HG02885 (cell line): ENCODE measurements at regions not wholly inside any gene's neighbourhood (a gene's known extent, or its start where the extent isn't known, plus 50 kb on each side); places are given as distances from the start of the nearest gene placed in this dataset.

Source experiments
- ATAC-seq: cut with Tn5 transposase; IDR thresholded peaks from one replicate; pipeline ENCODE4 v1.9.1; 2021; ENCODE audit warnings: mild to moderate bottlenecking; ENCODE audit not compliant: unreplicated experiment, poor library complexity

DNA sequence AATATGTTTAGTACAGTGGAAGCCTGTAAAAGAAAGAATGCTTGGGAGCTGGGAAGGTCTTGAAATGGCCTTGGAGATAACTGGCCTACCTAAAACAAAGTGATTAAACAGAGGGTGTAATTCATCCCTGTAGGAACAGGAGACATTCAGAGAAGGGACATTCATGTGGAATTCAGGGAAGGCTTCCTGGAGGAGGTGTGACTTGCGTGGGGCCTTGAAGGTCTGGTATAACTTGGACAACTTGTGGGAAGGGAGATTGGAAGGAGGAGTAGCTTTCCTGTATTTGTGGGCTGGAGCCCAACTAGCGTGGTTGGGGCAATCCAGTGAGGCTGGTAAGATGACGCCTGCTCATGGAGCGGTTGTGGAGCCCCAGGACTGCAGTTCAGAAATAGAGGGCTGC lies 156.4 kb downstream of the AACS start:
- no peak for ATAC-seq

DNA sequence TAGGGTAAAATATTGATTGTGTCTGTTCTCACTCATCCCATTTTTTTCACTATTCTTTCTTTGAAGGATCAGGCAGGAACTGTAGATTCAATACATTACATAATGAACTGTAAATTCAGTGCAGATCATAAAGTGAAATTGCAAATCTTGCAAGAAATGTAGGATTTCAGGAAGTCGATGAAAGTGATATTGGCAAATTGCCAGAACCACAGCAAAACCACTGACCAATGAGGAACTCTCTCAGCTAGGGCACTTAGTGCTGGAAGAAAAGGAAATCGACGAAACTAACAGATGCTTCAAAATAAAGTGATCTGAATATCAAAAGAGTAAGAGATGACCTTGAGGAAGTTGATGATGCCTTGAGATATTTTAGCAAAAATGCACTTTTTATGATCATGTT lies 157.6 kb downstream of the AACS start:
- ATAC-seq = no peak

DNA sequence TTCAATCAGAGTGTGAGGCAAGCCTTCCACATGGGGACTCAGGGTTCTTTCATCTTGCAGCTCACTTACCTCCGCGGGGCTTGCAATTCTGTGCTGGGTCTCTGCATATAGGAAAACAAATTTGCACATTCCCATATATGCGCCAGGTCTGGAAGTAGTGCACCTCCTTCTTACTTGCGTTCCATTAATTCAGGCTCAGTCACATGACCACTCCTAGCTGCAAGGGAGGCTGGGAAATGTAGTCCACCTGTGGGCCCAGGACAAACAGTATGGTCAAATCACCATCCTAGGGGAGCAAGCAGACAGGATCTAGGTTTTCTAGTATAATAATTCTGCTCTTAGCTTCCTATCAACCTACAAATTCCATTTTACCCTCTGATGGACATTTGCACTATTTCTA lies 160.4 kb downstream of the AACS start:
- ATAC-seq = no peak

DNA sequence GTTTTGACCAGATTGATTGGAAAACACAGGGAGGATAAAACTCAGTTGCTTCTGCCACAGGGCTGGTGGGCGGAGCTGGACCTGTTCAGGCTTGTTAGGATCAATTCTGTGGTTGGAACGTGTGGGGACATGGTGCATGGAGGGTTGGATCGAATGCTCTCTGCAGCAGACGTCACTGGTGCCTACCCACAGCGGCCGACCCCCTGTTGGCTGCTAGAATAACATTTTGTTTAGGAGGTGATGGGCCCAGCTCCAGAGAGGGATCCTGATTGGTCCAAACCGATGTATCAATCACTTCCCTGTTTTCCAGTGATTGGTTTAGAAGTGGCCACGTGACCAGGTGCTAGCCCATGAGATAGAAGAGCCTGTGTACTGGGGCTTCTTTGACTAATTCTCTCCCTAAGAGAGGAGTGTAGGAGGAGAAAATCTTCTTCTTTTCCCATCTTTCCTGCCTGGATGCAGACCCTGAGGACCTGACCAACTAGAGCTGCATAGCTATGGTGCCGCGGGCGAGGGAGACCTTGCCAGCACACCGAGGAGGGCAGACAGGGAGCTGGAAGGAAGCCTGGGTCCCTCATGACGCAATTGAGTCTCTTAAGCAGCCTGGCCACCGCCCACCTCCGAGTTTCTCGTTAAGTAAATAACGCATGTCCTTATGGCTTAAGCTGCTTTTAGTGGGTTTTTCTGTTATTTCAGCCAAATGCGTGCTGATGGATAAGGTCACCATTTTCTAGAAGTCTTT lies 163.5 kb downstream of the AACS start:
- ATAC-seq = no peak

DNA sequence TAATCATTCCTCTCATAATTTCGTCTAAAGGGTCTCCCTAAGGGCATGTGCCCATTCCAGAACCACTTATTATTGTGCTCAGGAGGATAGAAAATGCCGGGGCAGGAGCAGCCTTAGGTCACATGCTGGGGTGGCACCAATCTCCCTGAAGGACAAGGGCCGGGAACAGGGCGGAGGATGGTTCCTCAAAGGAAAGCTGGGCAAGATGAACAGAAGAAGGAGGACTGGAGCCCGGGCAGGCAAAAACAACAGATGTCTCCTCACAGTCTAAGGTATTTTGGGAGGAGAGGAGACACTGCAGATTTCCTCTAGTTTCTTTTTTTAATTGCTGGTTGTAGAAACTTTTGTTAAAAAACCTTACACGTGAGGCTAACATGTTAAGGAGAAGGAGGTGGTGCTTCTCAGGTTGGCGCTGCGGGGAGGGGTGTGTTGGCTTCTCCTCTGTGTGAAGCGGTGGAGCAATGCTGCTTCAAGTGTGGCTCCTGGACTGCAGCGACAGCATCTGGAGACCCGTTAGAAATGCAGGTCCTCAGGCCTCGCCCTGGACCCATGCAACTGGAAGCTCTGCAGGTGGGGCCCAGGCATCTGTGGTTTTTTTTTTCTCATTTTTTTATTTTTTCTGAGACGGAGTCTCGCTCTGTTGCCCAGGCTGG lies 164.8 kb downstream of the AACS start:
- ATAC-seq = no peak

DNA sequence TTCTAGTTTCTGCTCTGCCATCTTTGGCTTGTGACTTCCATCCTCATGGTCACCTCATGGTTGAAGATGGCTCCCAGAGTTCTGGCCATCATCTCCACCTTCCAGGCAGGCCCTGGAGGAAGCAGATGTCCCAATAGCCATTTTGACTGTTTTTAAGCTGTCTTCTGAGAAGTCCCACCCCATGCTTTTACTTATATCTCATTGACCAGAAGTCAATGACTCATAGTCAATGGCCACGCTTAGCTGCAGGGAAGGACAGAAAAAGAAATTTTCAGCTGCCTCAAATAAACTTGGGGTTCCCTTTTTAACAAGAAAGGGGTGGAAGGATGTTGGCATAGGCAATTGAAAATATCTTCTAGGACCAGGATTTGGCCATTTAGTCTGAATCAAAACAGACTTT lies 168.1 kb downstream of the AACS start:
- no peak for ATAC-seq

DNA sequence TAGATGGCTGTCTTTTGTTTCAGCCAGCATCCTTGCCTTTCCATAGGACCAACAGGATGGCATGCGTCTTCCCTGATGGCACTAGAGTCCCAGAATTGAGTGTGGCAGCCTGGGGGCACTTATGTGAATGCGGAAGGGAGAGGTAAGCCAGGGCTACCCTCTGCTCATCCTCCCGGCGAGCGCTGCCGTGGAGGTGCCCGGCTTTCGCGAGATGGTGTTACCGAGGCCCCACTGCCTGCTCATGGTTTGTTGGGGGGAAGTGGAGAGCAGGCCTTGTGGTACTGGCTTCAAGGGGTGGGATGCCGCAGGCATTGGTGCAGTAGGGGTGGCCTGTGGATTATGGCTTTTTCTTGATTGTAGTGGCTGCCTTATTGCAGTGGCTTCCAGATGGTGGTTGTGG lies 174.3 kb downstream of the AACS start:
- ATAC-seq = no peak

DNA sequence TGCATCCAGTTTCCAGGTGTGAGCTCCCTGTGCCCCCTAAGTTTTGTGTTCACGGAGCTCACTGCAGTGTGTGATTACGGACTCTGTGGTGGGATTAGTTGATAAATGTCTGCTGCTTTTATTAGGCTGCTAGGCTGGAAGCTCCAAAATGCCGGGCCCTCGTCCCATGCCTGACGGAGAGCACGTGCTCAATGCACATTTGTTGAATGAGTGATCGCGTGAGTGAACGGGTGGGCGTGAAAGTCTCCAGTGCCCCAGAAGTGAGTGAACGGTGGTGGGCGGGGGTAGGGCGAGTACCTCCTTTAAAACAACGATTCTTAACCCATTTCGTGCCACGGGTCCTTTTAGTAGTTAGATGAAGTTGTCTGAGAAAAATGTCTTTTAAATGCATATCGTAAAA lies 175.5 kb downstream of the AACS start:
- ATAC-seq = no peak

DNA sequence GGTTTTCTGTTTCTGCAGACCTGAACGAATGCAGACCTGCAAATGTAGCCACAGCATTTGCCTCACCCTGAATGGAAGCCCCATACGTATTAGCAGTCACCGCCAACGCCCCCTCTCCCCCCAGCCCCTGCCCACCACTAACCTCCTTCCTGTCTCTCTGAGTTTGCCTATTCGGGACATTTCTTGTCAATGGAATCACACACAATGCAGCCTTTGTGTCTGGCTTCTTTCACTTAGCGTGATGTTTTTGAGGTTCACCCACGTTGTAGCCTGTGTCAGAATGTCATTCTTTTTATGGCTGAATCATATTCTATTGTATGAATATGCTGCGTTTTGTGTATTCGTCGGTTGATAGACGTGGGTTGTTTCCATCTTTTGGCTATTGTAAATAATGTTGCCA lies 178.6 kb downstream of the AACS start:
- no peak for ATAC-seq

DNA sequence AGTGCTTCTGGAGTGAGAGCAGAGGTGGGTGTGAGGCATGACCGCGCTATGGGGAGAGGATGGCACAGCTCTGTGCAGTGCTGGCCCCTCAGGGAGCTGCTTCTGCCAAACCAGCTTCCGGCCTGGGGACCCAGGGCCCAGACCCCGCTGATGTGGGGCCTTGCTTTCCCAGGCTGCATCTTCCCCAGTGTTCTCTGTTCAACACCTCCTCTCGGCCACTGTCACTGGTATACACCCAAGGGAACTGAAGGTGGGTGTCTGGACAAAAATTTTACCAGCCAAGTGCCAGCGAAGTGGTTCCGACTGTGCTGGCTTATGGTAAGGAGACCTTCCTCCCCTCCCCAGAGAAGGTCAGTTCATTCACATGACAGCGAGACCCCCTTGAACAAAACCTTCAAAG lies 179.1 kb downstream of the AACS start:
- no peak for ATAC-seq

DNA sequence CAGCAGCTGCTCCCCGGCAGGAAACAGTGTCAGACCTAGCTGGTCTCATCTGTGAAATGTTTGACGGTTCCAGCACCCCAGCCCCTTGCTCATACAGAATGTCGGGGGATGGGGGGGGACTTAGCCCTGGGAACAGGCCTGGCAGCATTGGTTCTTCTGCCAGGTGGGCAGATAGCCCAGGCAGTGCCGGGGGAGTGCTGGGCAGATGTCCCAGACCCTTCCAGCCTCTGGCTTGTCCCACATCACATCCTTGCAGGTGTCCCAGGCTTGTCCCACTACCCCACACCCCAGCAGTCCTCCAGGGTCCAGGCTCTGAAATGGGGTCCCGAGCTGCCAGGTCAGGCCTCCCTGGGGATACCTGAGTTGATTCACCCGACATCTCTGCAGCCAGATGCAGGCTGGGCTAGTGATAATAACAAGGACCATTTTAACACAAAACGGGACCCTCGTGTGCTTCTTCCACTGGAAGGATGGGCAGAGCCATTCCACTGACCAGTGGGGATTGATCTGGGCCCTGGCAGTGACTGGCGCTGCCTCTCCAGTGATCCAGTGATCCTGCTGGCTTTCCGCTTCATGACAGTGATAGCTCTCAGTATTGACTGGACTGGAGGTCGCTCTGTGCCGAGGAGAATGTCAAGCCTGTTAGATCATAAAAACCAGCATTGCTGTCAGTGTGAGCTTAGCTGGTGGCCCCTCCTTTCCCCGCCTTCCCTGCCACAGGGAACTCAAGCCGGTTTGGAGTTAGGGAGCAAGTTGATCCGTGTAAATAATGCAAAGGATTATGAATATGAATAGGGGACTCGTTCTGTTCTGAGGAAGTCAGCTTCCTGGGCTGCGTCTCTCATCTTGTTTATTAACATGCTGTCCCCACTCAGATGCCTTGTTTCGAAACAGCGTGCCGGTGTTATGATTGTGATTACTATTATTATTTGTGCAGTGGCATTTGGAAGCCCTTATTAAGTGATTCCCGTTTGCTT lies 180.6 kb downstream of the AACS start:
- no peak for ATAC-seq

DNA sequence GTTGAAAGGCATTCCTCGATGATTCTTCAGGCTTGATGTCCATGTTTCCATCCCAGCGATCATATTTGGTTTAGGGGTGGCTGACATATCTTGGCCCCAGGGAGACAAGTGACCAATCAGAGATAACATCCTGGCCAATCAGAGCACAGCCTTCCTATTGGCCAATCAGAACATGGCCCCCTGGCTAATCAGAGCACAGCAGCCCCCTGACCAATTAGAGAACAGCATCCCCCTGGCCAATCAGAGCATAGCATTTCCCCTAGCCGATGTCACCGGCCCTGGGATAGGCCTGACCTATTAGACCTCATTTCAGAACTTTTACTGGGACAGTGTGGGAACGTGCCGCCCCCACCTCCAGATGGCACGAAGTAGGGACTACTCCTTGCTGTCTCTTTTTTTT lies 182.2 kb downstream of the AACS start:
- ATAC-seq = no peak

DNA sequence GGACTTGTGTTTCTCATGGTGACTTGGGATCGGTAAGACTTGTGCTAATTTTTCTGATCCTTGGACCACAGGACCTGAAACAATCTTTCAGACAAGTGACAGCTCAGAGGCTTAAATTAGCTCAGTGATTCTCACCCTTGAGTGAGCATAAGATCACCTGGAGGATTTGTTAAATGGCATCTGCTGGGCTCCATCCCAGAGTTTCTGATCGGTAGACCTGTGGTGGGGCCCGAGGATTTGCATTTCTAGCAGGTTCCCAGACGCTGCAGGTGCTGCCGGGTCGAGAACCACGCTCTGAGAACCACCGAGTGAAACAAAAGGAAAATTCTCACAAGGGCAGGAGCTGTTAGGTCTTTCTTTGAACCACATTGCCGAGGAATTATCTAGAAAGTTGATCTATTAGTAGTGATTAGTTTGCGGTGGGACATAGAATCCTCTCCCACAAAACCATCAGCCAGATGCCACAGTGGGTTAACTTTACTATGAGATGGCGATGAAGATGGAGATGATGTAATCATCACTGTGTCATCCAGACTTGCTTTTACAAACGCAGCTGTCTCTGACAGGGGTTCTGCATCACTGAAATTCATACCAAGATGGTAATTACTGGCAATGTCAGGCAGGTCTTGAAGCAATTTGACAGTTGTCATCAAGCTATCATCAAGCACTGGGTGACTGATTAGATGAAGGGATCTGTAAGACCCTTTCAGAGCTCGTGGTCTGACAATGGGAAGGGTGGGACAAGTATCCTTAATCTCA lies 184.0 kb downstream of the AACS start:
- no peak for ATAC-seq

DNA sequence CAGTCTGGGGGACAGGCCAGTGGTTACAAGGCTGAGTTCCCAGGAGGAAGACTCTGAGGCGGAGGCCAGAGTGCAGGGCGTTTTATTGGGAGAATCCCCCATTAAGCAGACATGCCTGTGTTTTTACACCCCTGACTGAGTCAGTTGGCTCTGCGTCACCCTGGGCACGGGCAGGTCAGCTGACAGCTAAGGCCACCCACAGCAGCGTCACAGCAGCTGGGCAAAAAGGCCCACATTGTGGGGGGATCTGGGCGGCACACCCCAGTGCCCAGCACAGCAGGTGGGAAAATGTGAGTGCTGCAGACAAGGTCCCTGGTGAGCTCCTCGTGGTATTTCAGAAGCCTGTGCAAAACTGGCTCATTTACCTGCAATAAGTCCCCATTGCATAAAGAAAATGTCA lies 184.7 kb downstream of the AACS start:
- no peak for ATAC-seq

DNA sequence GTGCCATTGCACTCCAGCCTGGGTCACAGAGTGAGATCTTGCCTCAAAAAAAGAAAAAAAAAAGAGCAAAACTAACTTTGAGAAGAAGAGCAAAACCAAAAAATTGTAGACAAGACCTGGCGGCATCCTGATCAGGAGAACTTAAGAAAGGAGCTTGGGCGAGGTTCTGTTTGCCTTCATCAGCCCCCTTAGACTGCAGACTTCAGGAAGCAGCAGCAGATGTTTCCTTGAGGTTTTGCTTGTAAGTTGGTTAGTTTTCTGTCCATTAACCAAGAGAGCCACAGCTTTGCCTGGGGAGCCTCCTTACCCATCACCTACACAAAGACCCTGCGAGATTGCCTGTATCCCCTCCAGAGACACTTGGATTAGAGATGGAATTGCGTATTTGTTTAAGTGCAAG lies 189.0 kb downstream of the AACS start:
- no peak for ATAC-seq

DNA sequence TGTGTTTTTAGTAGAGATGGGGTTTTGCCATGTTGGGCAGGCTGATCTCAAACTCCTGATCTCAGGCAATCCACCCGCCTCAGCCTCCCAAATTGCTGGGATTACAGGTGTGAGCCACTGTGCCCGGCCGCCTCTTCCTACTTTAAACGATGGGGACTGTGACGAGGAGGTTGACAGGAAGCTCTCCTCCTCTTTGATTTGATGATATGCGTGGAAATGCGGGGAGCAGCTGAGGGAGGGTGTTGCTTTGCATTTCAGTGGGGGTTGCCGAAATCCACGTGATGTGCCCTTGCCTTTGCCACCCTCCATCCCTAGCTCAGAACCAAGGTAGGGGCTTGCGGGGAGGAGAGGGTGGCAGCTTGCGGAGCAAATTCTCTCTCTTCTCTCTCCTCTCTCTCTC lies 189.6 kb downstream of the AACS start:
- ATAC-seq = no peak

DNA sequence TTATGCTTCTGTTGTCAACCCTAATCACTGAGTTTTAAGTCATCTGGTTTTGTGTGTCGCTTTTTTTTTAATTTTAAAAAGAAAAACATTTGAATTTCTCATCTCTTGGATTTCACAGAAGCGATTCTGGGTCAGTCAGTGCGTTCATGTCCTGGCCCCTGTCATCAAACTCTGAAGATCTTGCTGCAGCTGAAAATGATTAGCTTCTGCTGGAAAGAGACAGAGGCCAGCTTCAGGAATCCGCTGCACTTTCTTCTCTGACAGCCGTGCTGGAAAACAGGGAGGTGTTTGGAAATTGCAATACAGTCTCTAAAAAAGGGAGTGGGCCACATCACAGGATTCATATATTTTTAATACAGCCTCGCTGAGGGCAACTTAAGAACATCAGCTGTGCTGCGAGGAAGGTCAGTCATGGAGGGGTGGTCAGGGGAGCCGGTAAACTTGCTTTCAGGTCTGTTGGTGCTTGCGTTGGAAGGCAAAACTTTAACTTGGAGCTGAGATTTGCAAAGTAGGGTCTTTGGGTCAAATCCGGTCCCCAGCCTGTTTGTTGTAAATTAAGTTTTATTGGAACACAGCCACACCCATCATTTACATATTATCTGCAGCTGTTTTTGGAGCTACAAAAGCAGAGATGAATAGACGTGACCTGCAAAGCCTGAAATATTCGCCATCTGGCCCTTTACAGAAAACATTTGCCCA lies 190.8 kb downstream of the AACS start:
- ATAC-seq = no peak

DNA sequence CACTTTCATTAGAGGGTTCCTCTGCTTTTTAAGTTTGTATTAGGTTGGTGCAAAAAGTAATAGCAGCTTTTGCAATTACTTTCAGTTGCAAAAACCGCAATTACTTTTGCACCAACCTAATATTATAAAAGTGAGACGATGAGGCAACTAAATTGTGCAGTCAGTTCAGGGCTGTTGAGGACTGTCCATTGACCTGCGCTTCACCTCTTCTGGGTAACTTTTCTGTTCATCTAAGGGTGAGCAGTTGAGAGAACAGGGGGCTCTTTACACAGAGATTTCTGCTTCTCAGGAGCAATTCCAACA lies 191.3 kb downstream of the AACS start:
- ATAC-seq = no peak

DNA sequence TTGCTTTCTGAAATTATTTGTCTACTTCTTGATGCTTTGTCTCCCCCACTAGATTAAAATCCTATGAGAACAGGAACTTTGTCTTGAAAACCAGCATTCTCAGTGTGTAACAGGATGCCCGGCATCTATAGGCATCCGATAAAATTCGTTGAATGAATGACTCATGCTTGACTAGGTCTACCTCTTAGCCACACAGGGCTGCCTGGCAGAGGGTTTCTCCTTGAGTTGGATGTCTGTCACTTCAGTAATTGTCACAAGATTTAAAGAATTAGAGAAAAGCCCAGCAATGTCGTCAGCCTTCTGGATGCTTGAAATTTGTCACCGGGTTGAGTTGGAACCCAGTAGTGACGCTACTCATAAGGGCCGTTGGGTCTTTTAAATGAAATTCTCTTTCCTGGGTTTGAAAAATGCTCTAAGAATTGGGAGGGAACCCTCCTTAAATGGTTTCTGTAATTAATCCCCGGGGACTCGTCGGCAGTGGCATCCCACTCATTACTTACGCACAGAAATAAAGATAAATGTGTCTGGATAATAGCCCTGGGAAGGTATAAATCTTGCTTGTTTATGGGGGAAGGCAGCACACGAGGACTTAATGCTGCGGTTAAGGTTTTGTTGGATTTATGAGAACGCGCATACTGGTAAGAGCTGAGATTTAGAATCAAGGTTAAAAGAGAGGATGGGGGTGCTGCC lies 194.1 kb downstream of the AACS start:
- no peak for ATAC-seq
